SKM-1 treated with dmso at 0.1 percent for 144 hours (cell line): ENCODE measurements at regions not wholly inside any gene's neighbourhood (a gene's known extent, or its start where the extent isn't known, plus 50 kb on each side); places are given as distances from the start of the nearest gene placed in this dataset.
A peak's percentile ranks its signal among the peaks of the same experiment; 100 is the strongest.
"Not testable (repeated sequence)": the region's sequence is repeated elsewhere in the genome, so short reads cannot be mapped to it uniquely, and the experiment has no call there.

Experiments
- DNase-seq: peaks from one replicate; lab custom pipeline; 2025; ENCODE audit not compliant: unreplicated experiment; lab: John Stamatoyannopoulos, UW

- DNase-seq: no peak
Measured at GRCh38 chr1:116185161-116185701, 74.0 kb downstream of the MAB21L3 start.

- no peak for DNase-seq
Measured at GRCh38 chr1:116189481-116189880, 78.3 kb downstream of the MAB21L3 start.

- DNase-seq: no peak
Measured at GRCh38 chr1:116191294-116191693, 80.1 kb downstream of the MAB21L3 start.

GRCh38 chr1:116193768-116194167 is 82.6 kb downstream of the MAB21L3 start:
- DNase-seq: no peak

DNA sequence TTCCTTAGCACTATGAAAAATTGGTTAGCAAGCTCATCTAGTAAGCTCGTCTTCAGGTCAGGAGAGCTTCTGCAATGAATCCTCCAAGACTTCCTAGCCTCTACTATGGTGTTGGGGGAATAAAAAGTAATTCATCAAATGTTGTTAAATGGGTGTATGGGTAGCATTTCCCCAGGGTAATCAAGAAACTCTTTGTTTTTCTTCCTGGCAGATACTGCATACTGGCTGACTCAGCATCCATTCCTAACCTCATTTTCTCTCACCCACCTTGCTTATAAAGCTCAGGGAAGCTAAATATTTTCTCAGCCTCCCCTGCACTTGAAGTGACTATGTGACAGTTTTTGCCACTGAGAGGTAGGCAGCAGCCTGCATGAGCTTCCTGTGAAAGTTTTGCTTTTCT is 83.4 kb downstream of the MAB21L3 start:
- no peak for DNase-seq

DNA sequence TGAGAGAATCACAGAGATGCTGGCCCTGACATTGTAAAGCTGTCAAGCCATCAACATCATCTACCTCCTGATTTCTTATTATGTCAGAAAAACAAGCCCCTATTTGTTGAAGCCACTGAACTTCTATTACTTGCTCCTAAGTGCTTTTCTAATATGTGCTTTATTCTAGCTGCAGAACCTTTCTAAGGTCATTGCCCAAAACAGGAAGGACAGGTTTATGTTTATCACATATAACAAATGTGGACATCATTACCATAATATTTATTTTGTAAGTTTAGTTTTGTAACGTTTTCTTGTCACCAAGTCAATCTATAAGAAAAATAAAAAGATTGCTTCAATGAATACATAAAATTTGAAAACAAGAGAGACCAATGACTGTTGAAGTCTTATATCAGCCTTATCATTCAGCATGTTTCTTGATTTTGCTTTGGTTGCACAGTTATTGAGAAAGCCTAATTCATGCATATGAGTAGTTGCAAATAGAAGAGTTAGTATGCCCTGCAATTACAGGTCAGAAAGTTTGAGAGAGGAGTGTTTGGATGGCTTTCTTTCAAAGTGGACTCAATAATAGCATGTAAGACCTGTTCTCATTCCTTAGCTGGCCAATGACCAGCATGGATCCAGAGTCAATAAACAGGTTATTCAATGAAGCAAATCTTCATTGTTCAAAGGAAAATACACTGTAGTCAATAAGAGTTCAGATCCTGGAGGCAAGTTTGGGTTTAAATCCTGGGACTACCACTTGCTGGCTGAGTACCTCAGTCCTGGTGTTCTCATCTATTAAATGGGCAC is 84.1 kb downstream of the MAB21L3 start:
- no peak for DNase-seq

DNA sequence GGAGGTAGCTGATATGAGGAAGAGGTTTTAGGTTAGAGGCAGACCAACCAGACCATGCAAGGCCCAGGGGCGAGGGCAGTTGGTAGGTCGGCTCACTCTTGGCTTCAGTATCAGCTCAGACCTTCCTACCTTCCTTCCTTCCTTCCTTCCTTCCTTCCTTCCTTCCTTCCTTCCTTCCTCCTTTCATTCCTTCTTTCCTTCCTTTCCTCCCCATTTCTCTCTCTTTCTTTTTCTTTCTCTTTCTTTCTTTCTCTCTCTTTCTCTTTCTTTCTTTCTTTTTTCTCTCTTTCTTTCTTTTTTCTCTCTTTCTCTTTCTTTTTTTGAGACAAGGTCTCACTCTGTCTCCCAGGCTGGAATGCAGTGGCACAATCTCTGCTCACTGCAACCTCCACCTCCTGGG is 89.1 kb downstream of the MAB21L3 start:
- DNase-seq: not testable (repeated sequence)

GRCh38 chr1:116201911-116202310 is 90.7 kb downstream of the MAB21L3 start:
- DNase-seq: no peak

GRCh38 chr1:116203181-116203723 is 92.1 kb downstream of the MAB21L3 start:
- DNase-seq: no peak

- DNase-seq: no peak
Measured at GRCh38 chr1:116203920-116204319, 92.7 kb downstream of the MAB21L3 start.

GRCh38 chr1:116205941-116206679 is 94.9 kb downstream of the MAB21L3 start:
- no peak for DNase-seq

- no peak for DNase-seq
Measured at GRCh38 chr1:116207126-116207735, 96.0 kb downstream of the MAB21L3 start.

GRCh38 chr1:116208136-116208535 is 96.9 kb downstream of the MAB21L3 start:
- DNase-seq: no peak

DNA sequence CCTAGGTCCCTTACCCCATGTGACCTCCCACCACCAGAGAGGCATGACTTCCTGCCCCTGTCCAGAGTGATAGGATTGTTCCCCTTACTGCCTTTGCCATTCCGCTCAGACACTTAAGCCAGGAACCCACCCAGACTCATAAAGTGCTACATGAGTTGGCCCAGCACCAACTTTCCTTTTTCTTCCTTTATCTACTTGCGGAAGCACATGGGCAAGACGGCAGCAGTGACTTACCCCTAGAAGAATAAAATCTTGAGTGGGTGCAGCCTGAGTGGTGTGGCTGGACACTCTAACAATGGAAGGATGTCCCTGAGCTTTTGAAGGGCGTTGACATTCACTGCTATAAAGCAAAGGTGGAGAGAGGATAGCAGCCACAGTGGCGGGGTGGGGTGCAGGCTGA is 100.1 kb downstream of the MAB21L3 start:
- no peak for DNase-seq

GRCh38 chr1:116218922-116219321 is 107.7 kb downstream of the MAB21L3 start:
- no peak for DNase-seq

DNA sequence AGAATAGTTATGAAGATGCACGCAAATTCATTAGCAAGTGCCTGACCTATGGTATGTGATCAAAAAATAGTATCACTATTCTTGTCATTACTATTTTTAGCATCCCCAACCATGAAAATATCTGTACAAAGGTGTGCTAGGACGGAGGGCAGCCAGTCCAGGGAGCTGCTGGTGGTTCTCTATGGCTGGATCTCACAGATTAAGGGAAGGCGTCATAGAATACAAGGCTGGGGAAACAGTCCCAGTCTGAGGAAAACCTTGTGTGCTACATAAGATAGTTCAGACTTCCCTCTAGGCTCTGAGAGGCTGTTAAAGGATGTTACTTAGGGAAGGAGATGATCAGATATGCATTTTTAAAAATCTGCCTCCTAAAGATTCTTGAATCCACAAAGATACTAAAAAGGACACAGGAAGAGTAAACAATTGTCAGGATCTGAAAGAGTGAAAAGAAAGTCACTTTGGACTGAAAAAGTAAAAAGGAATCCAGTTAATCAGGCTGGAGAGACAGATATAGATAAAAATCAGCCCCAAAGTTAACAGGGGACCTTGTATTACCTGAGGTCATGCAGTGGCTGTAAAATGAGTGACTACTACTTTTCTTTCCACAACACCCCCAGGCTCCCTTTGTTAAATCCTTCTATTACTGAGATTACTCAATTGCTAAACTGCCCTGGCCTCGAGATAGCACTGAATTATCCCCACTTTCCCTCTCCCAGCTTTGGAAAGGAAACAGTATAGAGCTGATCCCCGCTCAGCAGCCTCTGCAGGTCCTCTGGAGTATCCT is 108.6 kb downstream of the MAB21L3 start:
- no peak for DNase-seq

DNA sequence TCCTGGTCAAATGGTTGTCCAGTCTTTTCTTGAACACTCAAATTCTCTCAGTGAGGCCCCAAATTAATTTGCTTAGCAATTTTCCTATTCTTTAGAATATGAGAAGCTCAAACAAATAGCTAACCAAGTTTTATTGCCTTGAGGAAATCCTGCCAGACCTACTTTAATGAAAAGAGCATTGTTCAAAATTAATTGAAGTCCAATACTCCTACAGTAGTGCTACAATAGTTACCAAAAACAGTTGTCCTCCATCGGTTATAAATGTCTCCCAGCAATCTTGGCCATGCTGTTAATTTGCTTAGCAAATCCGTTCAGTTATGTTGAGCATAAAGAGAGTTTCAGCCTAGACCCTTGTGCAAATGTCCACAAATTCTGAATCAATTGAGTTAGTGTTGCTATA is 112.9 kb downstream of the MAB21L3 start:
- DNase-seq: no peak

GRCh38 chr1:116224561-116224960 is 113.4 kb downstream of the MAB21L3 start:
- DNase-seq: no peak

GRCh38 chr1:116226017-116226416 is 114.8 kb downstream of the MAB21L3 start:
- DNase-seq: no peak

DNA sequence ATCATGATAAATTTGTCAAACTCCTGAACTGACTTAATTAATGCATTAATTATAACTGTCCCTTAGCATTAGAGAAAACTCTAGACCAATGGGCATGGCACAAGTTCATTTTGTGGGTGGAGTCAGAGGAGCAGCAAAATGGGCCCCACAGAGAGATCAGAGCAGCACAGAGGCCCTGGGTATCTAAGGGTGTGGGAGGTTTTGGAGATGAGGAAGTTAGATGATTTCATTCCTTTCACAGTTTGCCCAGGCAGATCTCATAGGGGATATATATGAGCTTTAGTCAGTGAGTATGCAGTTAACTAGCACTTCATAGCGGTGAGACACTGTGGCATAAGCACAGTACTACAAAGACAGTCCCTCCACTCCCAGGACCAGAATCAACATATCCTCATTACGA is 117.3 kb downstream of the MAB21L3 start:
- DNase-seq: peak; percentile 74

DNA sequence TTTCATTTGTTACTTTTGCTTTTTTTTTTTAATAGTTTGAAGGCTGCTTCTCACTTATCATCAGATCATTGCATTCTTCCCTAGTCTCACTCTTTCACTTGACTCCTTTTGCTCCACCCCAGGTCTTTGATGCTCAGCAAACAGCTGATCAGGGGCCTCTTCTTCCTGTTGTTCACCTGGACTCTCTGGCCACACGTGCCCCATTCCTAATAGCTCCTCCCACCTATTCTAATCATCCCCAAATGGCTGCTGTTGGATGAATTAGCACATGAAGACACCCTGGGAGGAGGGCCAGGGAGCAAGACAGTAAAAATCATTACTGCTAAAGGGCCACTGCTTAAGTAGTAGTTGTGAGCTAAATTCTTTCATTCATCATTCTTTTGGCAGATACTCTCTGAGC is 119.5 kb downstream of the MAB21L3 start:
- no peak for DNase-seq
